Umbilical cord (tissue), 1 donor: ENCODE measurements at regions not wholly inside any gene's neighbourhood (a gene's known extent, or its start where the extent isn't known, plus 50 kb on each side); places are given as distances from the start of the nearest gene placed in this dataset.
"Not testable (repeated sequence)": the region's sequence is repeated elsewhere in the genome, so short reads cannot be mapped to it uniquely, and the experiment has no call there.

Experiments used
- DNase-seq: peaks from one replicate; pipeline ENCODE4 v3.0.0-alpha.2; 2015; ENCODE audit warnings: low spot score

DNA sequence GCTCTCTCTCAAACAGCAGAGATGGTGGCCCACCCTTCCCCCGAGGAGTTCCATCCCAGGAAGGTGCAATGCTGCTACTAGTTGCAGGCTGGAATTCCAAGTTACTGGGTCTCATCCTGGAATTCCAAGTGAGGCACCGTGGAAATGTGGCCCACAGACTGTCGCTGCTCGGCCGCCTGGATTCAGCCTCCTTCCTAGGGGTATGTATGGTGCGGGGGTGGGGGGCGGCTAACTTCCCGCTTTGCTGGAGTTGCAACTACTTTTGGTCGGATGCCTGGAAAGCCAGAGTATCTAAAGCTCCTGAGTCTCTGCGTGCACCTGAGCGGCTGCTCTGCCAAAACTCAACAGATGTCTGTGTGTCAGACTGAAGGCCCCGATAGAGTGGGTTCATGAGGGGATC, 1146.2 kb downstream of the RPA4 start:
- no peak for DNase-seq

- DNase-seq = no peak
Measured at GRCh38 chrX:98057176-98057575, 1173.5 kb downstream of the RPA4 start.

- DNase-seq = no peak
Measured at GRCh38 chrX:98065151-98065550, 1181.4 kb downstream of the RPA4 start.

DNA sequence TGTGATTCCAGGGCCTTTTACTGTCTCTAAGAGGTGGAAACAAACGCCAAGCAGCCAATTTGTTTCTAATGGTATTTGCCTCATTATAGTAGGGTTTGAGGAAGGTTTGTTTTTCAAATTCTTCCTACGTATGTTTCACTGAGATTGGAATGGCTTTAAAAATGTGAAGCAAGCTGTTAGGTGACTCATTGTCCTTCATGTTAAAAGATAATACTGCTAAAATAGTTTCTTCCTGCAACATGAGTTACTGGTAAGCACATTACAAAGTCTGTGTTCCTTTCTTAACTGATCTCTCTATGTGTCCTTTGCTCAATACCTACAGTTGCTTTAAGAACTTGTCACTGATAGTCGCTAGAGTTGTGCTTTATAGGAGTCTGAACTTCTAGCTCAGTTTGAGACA, 1183.9 kb downstream of the RPA4 start:
- peak; percentile 11 for DNase-seq

GRCh38 chrX:98068024-98068580, 1184.4 kb downstream of the RPA4 start:
- DNase-seq = peak; percentile 2

GRCh38 chrX:98071331-98071730, 1187.6 kb downstream of the RPA4 start:
- peak; percentile 0 for DNase-seq

GRCh38 chrX:98077440-98077839, 1193.7 kb downstream of the RPA4 start:
- no peak for DNase-seq

- no peak for DNase-seq
Measured at GRCh38 chrX:98111684-98112083, 1228.0 kb downstream of the RPA4 start.

DNA sequence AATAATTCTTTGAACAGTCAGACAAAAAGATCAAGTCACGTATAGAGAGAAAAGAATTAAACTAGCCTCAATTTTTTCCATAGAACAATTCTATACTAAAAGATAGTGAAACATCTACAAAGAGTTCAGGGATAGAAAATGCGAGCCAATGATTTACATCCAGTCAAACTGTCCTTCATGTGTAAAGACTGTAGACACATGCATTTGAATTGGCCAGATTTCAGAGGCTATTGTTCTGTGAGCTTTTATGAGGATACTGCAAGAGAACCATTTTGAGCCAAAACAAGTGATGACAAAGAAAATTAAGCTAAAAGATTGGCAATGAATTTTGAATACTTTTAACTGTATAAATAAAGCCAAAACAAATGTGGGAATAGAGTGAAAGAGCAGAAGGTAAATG, 1230.3 kb downstream of the RPA4 start:
- DNase-seq = no peak

- no peak for DNase-seq
Measured at GRCh38 chrX:98141466-98141865, 1257.8 kb downstream of the RPA4 start.

DNA sequence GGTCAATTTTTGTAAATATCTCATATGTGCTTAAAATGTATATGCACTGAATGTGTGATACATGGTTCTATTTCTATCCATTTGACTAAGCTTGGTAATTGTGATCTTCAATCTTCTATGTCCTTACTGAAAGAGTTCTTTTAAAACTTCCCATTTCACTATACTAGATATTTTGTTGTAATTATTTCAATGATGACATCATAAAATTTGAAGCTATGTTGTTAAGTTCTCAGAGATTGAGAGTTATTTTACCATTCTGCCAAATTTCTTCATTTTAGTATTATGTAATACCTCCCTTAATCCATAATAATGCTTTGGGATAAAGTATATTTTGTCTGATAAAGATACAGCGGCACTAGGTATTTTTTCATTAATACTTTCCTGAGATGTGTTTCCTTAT, 1307.3 kb downstream of the RPA4 start:
- no peak for DNase-seq

DNA sequence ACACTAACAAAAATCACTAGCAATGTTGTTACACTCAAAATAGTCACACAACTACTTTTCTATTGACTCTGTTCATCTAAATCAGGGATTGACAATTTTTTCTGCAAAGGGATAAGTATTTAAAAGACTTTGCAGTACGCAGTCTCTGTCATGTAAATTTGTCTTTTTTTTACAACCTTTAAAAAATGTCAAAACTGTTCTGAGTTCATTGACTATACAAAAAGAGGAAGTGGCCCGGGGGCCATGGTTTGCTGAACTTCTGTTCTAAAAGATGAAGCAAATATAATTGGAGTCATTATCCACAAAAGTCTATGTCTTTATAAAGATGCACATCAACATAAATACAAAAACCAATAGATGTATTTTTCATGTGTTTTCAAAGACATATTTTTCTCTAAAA, 1310.3 kb downstream of the RPA4 start:
- DNase-seq = no peak

DNA sequence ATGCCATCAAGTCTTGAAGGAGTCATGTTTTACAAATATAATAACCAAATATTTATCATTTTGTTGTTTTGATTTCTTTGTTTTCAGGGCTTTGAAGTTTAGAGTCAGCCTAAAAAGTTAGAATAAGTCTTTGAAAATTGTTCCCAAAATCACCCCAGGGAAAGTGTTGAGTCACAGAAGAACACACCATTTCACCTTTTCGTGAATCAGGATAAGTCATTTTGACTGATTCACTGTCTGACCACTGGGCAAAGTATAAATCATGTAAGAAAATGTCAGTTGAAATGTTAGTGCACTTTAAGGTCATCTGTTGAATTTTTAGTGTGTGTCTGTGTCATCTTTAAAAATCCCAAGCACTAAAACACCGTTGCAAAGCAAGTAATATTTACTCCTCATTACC, 1320.1 kb downstream of the RPA4 start:
- no peak for DNase-seq

DNA sequence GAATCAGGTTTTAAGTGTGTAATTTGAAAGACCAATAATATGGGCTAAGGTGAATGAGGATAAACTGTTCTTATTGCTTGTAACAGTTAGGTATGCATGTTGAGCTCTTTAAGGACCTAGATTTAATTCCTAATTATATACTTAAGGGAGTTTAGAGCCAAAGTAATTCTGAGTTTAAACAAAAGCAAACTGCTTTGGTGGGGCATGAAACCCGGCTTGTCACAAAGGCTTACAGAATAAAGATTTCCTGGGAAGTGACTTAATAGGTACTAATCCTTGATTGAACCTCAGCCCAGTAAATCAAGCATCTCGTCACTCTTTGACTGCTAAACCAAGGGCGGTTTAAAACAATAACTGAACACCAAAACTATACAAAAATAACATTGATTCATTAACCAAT, 1324.2 kb downstream of the RPA4 start:
- no peak for DNase-seq

DNA sequence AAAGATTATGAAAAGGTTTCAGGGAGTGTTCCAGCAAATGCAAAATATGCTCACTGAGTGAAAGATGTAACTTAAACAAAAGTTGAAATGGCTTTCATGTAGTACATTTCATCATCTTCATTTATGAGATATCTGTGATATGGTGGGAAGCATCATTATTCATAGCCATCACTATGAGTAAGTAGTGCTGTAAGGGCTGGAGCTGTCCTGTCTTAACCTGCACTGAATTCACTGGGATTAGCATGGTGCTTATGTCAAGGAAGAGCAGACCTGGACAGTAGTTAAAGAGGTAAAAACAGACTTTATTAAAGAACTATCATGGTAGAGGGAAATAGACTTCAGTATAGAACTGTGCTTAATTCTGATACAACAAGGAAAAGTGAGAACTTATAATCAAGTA, 1347.3 kb downstream of the RPA4 start:
- peak; percentile 0 for DNase-seq

GRCh38 chrX:98240061-98240460, 1356.4 kb downstream of the RPA4 start:
- DNase-seq = not testable (repeated sequence)

- DNase-seq = no peak
Measured at GRCh38 chrX:98263135-98263534, 1379.4 kb downstream of the RPA4 start.

- no peak for DNase-seq
Measured at GRCh38 chrX:98289726-98290125, 1406.0 kb downstream of the RPA4 start.

GRCh38 chrX:98294310-98294709, 1410.6 kb downstream of the RPA4 start:
- DNase-seq = no peak

GRCh38 chrX:98296129-98296528, 1412.4 kb downstream of the RPA4 start:
- no peak for DNase-seq

DNA sequence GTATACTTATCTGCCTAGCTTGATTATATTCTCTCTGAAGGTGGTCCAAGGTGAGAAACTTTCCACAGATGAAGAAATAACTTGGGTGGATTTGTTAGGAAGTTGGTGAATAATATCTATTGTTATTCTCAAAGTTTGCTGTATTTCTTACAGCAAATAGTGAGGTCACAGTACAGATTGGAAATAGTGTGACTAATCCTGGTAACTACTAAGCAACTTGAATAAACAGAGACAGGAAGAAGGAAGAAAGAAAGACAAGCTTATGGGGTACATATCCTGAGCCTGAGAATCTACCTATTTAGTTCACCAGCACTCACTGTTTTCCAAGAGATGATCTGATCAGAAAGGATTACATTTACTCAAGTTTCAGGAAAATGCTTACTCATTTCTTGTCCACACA, 1416.1 kb downstream of the RPA4 start:
- no peak for DNase-seq

GRCh38 chrX:98300536-98300935, 1416.8 kb downstream of the RPA4 start:
- DNase-seq = not testable (repeated sequence)

DNA sequence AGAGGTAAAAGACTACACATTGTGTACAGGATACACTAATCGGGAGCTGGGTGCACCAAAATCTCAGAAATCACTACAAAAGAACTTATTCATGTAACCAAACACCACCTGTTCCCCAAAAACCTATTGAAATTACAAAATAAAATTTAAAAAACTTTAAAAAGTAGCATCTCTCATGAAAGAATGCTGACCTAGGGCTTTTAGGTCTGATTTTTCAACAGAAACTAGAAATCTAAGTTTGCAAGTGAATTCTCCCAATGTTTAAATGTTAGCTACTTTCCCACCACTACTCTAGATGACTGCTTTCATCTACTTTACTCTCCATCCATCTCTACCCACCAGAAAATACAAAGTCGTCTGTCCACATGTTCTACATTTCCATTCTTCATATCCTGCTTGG, 1447.7 kb downstream of the RPA4 start:
- no peak for DNase-seq

- DNase-seq = no peak
Measured at GRCh38 chrX:98338544-98338943, 1454.8 kb downstream of the RPA4 start.
